ENCODE measurements at regions not wholly inside any gene's neighbourhood (a gene's known extent, or its start where the extent isn't known, plus 50 kb on each side); places are given as distances from the start of the nearest gene placed in this dataset.

DNA sequence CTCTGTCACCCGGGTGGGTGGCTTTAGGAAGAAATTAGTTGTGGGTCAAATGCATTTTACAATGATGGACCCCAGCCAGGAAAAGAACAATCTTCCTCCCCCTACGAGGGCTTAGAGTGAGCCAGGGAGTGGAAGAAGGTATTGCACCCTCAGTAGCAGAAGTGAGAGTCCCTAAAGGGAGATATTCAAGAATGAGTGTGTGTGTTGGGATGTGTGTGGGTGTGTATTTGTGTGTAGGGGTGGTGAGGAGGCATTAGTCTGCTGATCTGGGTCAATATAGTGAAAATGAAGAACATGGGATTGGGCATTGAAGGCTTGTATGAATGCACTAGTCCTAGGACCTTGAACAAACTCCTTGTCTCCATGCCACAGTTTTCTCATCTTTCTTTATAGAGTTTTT is 85.2 kb upstream of the RUNX1 start:
- Histone ChIP-seq H3K27ac (ENCODE audit: insufficient read length, low read depth, low read length) (no peak overlapping the region), H3K4me2 (ENCODE audit: insufficient read depth, insufficient read length, low read length) (no peak overlapping the region), H3K4ac (ENCODE audit: low read depth, low read length) (no peak overlapping the region), H2BK15ac (ENCODE audit: low read depth, low read length) (no peak overlapping the region), H2AFZ (ENCODE audit: low read length) (no peak overlapping the region), H3K9ac (ENCODE audit: extremely low read depth, insufficient read length, low read length) (no peak overlapping the region), H3T11ph (ENCODE audit: low read length) (no peak overlapping the region), H3K56ac (ENCODE audit: insufficient read length, low read depth, low read length) (no peak overlapping the region), H4K8ac (replicated peaks; ENCODE audit: insufficient read length, low read depth, low read length) (no peak overlapping the region), H4K5ac (ENCODE audit: insufficient read length, low read depth, low read length) (no peak overlapping the region), H3K18ac (ENCODE audit: insufficient read length, low read depth, low read length) (no peak overlapping the region), H3K79me2 (ENCODE audit: insufficient read depth, low read length) (no peaks in the 10 kb centered on the region), H3K23me2 (ENCODE audit: insufficient read length, low read depth, low read length, poor library complexity, severe bottlenecking) (no peaks in the 10 kb centered on the region), H2AK5ac (ENCODE audit: insufficient read length, low read length) (no peak overlapping the region), H3K9me3 (ENCODE audit: control insufficient read depth, low read depth, low read length) (no peaks in the 10 kb centered on the region), H3K4me1 (ENCODE audit: insufficient read depth, low read length) (no peaks in the 10 kb centered on the region; the same call in 1 of the 2 replicates), H3K79me1 (ENCODE audit: insufficient read depth, low read depth, low read length, poor library complexity, severe bottlenecking) (no peaks in the 10 kb centered on the region), H2BK12ac (ENCODE audit: insufficient read length, low read depth, low read length) (no peak overlapping the region), H3K23ac (ENCODE audit: insufficient read length, low read depth, low read length) (no peak overlapping the region), H4K20me1 (ENCODE audit: control insufficient read depth, insufficient read depth, insufficient read length) (no peaks in the 10 kb centered on the region), H3K27me3 (ENCODE audit: insufficient read depth, low read length) (no peaks in the 10 kb centered on the region), H4K91ac (ENCODE audit: insufficient read length, low read depth, low read length) (no peak overlapping the region), H2BK20ac (ENCODE audit: low read depth, low read length, poor library complexity, severe bottlenecking) (no peak overlapping the region), H3K14ac (ENCODE audit: insufficient read depth, low read length) (no peak overlapping the region), H2BK120ac (ENCODE audit: low read depth, low read length, poor library complexity, severe bottlenecking) (no peak overlapping the region), H2BK5ac (ENCODE audit: insufficient read length, low read length) (no peak overlapping the region)
- H3K36me3 Mint-ChIP-seq (ENCODE audit: insufficient read depth in 1 of 3, low read depth in 3 of 3): no peaks in the 10 kb centered on the region; a peak in 1 of 7 replicates
- no peak for TF ChIP-seq CTCF (conservative IDR thresholded peaks at IDR 0.05)
- DNase-seq: no peak
- H3K4me1 Mint-ChIP-seq: peaks cover 11 to 15% of the 10 kb centered on the region in 2 experiments; a peak in 3 of 4 replicates
- H3K9me3 Mint-ChIP-seq: peaks cover 0 to 6% of the 10 kb centered on the region in 2 experiments; a peak in 4 of 5 replicates
- H3K27ac Mint-ChIP-seq: no peak overlapping the region
- no peaks in the 10 kb centered on the region; the same call in 1 of the 2 replicates for H3K27me3 Mint-ChIP-seq (ENCODE audit: low read depth)
- no peak overlapping the region for H3K4me3 Mint-ChIP-seq
- WGBS (ENCODE audit: extremely low coverage, insufficient read length, low lambda C conversion rate): no CpG with 5 or more reads among the region's 2 CpGs

Data from H9 (cell line).